Neural cell (in vitro differentiated cells): ENCODE measurements at regions not wholly inside any gene's neighbourhood (a gene's known extent, or its start where the extent isn't known, plus 50 kb on each side); places are given as distances from the start of the nearest gene placed in this dataset.

ENCODE experiments used
- EP300 ChIP-seq: fragments of 450-650 bp; conservative IDR thresholded peaks from 2 replicates; pipeline ENCODE4 v1.6.1; 2014; ENCODE audit warnings: antibody characterized with exemption, mild to moderate bottlenecking, moderate library complexity; ENCODE audit not compliant: poor library complexity, severe bottlenecking
- EZH2 ChIP-seq: fragments of 200-600, 300-800 bp; shearing (Covaris generic), sonication (generic); IDR thresholded peaks from 2 replicates; pipeline ENCODE4 v1.6.1; 2014; ENCODE audit warnings: antibody characterized with exemption, low read length, borderline replicate concordance, mild to moderate bottlenecking; ENCODE audit not compliant: insufficient read depth, poor library complexity, severe bottlenecking
- SMC3 ChIP-seq: fragments of 450-650 bp; conservative IDR thresholded peaks from 2 replicates; pipeline ENCODE4 v1.6.1; 2014; ENCODE audit warnings: antibody characterized with exemption, mild to moderate bottlenecking, moderate library complexity; ENCODE audit not compliant: poor library complexity
- TAF1 ChIP-seq: IDR thresholded peaks from 2 replicates; pipeline ENCODE4 v1.6.1; 2012; ENCODE audit warnings: low read depth
- TF ChIP-seq, protein P1 (sequence below): fragments of 450-650 bp; IDR thresholded peaks from 2 replicates; pipeline ENCODE4 v1.5.1; 2014; ENCODE audit warnings: antibody characterized with exemption, mild to moderate bottlenecking, moderate library complexity; ENCODE audit not compliant: poor library complexity, severe bottlenecking

DNA sequence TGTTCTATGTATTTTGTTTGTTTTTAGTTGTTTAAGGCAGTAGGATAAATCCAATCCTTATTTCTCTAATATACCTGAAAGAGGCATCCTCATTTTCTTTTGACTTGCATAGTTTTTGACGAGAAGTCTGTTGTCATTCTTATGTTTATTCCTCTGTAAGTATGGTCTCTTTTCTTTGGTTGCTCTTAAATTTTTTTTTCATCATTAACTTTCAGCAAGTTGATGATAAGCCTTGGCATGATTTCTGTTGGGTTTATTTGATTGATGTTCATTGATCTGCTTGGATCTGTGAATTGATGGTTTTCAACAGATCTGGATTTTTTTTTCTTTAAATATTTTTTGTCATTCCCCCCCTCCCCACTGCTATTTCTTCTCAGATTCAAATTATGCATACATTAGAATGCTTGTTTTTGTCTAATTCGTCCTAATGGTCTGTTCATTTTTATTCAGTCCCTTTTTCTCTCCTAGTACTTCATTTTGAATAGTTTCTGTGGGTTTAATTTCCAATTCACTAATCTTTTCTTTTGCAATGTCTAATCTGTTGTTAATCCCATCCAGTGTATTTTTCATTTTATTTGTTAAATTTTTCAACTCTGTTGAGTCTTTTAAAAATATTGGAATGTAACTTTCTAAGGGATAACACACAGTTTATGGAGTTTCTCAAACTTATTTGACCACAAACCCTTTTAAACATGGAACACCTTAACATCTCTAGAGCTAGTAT lies 495.9 kb downstream of the CSNK1G3 start:
- TF ChIP-seq, protein P1, sequence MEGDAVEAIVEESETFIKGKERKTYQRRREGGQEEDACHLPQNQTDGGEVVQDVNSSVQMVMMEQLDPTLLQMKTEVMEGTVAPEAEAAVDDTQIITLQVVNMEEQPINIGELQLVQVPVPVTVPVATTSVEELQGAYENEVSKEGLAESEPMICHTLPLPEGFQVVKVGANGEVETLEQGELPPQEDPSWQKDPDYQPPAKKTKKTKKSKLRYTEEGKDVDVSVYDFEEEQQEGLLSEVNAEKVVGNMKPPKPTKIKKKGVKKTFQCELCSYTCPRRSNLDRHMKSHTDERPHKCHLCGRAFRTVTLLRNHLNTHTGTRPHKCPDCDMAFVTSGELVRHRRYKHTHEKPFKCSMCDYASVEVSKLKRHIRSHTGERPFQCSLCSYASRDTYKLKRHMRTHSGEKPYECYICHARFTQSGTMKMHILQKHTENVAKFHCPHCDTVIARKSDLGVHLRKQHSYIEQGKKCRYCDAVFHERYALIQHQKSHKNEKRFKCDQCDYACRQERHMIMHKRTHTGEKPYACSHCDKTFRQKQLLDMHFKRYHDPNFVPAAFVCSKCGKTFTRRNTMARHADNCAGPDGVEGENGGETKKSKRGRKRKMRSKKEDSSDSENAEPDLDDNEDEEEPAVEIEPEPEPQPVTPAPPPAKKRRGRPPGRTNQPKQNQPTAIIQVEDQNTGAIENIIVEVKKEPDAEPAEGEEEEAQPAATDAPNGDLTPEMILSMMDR: no peak
- TF ChIP-seq TAF1 (no peak), SMC3 (no peak), EP300 (no peak), EZH2 (no peak)
